HG03066 (cell line): ENCODE measurements at regions not wholly inside any gene's neighbourhood (a gene's known extent, or its start where the extent isn't known, plus 50 kb on each side); places are given as distances from the start of the nearest gene placed in this dataset.
"Not testable (repeated sequence)": the region's sequence is repeated elsewhere in the genome, so short reads cannot be mapped to it uniquely, and the experiment has no call there.

Experiments used
- ATAC-seq: cut with Tn5 transposase; IDR thresholded peaks from one replicate; pipeline ENCODE4 v1.9.1; 2021; ENCODE audit warnings: low read depth; ENCODE audit not compliant: unreplicated experiment

DNA sequence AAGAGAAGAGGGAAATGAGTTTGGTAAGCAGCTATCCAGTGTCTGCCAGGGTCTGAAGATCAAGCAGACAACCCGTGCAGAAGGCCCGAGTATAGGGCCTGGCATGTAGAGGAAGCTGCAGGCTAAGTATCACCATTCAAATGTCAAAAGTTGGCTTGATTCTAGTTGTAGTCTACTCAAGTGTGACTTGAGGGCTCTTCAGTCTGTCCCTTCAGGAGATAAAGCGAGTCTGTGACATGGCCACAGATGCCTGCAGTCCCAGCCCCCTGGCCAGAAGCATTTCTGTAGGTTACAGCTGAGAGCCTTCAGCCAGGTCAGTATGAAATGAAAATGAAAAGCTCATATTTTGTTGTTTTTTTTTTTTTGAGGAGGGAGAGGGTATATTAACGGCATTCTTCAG, 97.8 kb upstream of the EEPD1 start:
- no peak for ATAC-seq

DNA sequence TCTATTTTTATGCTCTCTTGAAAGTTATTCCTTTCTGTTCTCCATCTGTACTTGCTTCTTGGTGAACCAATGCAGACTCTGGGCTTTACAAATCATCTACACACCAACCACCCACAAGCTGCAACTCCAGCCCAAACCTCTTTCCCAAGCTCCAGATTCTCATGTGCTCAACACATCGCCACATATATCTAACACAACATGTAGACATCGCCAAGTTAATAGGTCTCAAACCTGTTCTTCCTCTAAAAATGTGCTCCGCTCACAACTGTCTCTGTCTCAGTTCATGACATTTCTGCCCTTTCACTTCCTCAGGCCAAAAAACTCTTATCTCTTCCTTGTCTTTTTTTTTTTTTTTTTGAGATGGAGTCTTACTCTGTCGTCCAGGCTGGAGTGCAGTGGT, 95.7 kb upstream of the EEPD1 start:
- peak; percentile 61 for ATAC-seq

DNA sequence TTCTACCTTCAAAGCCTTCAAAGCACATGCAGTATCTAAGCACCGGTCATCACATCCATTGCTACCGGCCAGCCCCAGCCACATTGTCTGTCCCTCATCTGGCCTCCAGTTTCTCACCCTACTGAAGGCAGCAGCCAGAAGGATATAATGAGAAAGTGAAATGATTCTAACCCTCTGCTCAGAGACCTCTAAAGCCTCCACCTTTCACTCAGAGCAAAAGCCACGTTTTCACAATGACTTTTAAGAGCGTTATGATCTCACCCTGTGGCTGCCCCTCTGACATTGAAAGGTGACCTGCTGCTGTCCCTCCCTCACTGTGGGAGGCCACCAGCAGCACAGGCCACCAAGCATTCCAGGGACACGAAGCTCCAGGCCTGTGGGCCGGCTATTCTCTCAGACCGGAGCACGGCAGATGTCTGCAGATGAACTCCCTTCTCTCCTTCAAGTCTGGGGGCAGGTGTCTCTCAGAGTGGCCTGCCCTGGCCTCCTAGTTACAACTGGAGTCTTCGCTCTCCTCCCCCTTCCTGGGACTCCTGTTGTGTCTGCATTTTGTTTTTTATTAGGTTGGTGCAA, 94.9 kb upstream of the EEPD1 start:
- no peak for ATAC-seq

DNA sequence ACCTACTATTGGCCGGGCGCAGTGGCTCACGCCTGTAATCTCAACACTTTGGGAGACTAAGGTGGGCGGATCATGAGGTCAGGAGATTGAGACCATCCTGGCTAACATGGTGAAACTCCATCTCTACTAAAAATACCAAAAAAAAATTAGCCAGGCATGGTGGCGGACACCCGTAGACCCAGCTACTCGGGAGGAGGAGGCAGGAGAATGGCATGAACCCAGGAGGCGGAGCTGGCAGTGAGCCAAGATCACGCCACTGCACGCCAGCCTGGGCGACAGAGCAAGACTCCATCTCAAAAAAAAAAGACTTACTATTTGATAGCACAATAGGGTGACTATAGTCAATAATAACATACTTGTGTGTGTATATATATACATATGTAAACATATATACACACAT, 92.7 kb upstream of the EEPD1 start:
- not testable (repeated sequence) for ATAC-seq

DNA sequence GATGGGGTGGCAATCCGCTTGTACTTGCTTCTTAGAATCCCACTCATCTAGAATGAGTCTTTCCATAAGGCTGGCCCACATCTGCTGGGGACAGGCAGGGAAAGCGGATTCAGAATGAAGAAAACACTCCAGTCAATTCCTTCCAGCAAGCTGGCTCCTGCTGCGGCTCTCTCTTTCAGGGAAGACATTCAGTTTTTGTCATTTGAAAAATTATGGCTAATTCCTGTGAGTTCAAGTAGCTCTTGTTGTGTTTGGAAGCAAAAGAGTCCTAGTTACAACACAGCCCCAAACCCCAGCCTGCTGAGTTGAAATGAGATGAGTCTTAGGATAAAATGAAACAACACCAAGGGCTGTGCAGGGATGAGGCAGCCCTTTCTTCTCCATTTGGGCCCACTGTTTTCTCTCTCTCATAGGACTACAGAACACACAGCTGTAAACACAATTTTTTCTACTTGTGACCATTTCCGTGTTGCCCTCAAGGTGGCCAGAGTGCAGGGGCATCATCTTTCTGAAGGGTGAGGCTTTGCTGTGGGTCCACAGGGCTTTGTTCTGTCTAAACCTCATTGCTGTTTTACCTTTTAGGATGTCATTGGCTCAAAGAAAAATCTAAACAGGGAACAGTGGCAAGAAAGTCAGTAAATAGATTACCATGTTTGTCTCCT, 90.8 kb upstream of the EEPD1 start:
- ATAC-seq = no peak

DNA sequence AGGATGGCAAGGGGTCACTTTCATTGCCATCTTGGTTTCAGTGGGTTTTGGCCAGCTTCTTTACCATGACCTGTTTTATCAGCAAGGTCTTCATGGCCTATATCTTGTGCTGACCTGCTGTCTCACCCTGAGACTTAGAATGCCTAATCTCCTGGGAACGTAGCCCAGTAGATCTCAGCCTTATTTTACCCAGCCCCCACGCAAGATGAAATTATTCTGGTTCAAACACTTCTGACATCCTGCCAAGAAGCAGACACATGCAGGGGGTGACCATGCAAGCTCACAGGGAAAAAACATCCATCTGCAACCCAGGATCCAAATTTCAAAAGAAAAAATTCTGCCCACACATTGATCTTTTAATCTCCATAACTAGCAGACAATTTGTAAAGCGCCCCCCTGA, 88.4 kb upstream of the EEPD1 start:
- no peak for ATAC-seq

DNA sequence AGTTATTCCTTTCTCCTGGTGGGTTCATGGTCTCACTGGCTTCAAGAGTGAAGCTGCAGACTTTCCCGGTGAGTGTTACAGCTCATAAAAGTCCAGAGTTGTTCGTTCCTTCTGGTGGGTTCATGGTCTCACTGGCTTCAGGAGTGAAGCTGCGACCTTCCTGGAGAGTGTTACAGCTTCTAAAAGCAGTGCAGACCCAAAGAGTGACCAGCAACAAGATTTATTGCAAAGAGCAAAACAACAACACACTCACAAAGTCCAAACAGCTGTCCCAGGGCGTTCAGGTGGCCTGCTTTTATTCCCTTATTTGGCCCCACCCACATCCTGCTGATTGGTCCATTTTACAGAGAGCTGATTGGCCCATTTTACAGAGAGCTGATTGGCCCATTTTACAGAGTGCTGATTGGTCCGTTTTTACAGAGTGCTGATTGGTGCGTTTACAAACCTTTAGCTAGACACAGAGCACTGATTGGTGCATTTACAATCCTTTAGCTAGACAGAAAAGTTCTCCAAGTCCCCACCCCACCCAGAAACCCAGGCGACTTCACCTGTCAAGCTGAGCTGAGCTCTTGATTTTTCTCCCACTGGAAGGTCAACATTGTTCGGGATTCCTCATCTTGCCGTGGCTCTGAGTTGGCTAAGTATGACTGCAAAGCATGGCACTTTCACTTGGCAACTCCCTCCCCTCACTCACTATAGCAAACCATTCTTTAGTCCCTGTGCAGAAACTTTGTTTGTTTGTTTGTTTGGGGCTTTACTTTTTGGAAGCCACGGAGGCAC, 87.3 kb upstream of the EEPD1 start:
- not testable (repeated sequence) for ATAC-seq

DNA sequence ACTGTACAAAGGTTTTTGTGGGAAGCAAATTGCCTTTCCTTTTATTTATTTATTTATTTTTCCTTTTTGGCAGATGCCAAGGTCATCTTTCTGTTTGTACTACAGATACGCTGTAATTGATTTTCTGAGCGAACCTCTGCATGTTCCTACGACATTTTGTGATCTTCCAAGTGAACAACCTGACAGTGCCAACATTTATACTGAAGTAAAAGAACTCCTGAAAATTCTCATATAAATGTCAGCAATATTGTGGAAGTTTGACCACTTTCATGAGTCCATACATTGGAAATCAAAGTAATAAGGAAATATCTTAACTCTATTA, 86.8 kb upstream of the EEPD1 start:
- no peak for ATAC-seq

DNA sequence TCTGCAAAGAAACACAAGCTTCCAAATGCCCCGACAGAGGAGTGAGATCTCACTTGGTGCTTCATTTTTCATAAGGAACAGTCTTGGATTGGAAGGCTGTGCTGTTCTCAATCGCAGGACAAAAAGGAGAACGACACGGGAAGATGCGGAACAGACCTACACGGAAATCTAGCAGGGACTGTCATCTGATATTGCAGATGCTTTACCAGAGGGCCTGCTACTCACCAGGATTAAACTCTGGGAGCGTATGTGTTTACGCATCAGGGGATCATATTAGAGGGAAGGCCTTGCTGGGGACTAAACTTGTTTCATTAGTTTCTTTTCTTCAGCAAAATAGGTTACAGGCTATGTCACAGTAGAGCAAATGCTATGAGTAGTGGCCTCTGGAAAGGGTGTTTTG, 82.8 kb upstream of the EEPD1 start:
- no peak for ATAC-seq

DNA sequence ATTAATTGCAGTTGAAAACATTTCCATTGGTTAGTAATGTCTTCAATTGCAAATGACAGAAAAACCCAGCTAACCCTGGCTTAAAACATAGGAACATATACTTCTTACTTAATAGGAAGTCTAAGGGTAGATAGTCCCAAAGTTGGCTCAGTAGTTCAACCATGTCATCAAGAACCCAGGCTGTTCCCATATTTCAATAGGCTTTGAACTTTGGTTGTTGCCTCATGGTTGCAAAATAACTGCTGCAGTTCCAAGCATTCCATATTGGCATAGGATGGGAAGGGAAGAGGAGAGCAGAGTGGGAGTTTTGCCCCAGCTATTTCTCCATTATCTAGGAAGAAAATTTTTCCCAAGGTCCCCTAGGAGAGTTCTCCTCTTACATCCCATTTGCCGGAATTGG, 81.4 kb upstream of the EEPD1 start:
- ATAC-seq = no peak

DNA sequence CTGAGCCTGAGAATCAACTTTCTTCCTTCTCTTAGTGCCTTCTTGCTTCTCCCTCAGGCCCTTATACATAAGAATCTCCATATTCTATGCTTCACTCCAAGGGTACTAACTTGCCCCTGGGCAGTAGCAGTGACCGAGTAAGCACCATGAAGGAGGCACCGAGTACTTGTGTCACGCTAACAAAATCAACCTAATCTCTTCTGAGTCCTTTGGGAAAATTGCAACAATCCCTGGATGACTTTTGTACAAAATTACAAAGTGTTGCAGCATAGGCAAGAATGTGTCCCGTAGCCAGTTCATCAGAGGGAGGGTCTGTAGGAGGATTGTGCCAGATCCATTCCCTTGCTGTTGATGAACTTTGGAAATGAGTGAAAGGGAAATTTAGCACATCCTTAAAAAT, 80.4 kb upstream of the EEPD1 start:
- no peak for ATAC-seq

DNA sequence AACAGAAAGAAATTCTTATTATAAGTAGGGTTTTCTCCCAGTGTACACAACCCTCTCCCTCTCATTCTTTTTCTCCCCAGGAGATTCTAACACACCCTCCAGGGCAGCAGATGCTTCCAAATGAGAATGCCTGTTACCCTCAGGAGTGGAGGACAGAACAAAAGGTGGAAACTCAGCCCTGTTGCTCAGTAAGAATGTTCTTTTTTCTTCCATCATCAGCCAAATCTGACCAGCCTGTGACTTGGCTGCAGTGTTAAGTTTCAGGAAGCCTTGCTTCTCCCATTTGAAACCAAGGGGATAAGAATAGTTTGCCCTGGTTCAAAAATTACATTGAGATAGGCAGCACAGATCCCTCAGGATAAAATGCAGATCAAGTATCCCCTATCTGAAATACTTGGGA, 77.5 kb upstream of the EEPD1 start:
- ATAC-seq = no peak

DNA sequence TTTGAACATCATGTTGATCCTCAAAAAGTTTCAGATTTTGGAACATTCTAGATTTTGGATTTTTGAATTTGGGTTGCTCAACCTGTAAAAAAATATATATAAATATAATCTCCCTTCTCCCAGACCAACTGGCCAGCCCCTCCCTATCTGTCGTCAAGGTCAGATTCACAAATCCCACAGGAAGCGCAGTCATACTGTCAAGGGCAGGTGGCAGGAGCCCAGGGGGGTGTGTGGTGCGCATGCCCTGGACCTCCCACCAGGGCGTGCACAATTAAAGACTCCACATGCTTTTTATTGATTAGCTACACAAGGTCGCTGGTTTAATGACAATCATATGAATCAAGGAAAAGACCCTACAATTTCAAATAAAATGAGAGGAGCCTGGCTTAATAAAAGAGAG, 77.0 kb upstream of the EEPD1 start:
- no peak for ATAC-seq

DNA sequence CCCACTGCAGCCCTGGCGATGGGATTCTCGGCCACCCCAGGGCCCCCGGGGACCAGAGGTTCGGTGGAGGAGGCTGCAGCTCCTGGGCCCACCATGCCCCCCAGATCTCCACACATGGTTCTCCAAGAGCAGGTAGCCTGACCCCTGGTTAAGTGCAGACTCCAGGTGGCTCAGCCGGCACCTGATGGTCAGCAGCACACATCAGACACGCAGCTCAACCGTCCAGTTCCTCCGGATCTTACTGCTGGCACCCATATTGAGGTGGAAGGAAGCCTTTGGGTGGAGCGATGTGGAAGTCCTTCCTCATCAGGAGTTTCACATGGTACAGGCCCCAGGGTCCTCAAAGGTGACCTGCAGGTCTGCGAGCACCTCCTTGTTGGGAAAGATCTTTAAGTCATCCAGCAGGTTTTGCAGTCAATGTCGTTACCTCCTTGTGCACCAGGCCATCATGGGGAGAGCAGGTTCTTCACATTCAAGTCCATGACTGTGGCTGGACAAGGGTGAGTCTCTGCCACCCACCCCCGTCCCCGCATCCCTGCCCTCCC, 74.2 kb upstream of the EEPD1 start:
- ATAC-seq = no peak

DNA sequence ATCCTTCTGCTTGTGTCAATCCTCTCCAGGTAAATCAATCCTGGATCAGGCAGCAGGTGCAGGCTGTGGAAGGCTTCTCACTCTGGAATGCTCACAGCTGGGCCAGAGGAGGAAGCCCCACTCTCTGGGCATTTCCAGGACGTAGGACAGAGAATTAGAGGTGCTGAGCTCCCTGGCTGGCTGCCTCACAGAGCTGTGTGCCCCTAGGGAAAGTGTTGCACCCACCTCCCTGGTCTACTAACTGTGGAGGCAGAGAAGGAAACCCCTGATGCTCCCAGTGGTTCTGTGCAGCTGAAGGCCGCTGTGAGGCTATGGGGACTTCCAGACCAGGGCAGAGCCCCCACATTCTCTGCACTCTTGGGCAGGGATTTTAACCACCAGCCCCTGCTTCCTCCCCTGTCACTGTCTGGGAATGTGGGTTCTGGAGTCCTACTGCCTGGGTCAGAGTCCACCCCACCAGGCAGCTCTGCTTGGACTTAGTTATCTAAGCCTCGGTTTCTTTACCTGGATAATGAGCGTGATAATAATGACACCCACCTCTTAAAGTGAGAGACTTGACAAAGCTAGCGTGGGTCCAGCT, 73.5 kb upstream of the EEPD1 start:
- ATAC-seq = no peak

DNA sequence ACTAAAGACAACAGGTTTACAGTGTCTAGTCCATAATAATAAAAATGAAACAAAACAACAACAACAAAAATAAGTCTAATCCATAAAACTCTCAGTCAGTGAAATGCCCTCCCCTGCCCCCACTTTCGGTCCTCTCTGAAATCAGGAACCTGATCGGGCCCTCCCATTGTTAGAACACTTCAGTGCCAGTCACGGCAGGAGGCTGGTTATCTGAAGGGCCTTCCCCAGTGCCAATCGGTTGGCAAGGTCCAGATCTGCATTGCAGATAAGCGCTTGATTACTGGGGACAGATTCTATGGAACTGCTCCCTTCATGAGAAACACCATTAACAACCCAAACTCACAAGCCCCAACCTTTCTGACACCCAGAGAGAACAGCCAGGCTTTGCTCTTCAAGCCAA, 72.2 kb upstream of the EEPD1 start:
- no peak for ATAC-seq

DNA sequence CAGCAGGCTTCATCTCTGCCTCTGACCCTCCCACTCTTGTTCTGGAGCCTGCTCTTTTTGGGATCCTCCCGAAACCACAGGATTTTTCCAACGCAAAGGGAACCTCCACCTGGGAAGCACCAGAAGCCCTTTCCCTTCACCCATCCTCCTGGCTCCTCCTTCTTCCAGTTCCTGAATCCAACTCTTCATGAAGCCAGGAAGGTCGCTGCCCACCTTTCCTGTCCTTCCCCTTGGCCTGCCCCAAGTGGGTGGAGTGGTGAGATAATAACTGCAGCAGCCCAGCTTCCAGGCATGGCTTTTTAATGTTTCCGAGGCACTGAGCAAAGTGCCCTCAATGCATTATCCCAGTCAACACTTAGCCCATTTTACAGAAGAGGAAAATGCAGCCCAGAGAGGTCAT, 70.8 kb upstream of the EEPD1 start:
- ATAC-seq = no peak

DNA sequence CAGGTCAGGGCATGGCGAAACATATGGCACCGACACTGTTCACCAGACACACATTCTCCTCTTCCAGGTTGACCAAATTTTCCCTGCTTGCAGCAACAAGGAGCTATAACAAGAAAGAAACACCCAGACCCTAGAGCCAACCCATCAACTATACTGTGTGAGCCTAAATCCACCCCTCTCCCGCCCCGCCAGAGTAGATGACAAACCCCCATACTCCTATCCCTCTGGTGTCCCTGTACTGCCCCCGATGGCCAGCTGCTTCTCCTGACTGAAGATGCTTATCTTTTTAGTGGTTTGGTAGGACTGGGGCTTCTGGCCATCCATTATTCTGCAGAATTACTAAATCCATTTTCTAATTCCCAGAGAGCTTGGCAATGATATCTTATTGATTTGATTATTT, 70.1 kb upstream of the EEPD1 start:
- ATAC-seq = no peak

DNA sequence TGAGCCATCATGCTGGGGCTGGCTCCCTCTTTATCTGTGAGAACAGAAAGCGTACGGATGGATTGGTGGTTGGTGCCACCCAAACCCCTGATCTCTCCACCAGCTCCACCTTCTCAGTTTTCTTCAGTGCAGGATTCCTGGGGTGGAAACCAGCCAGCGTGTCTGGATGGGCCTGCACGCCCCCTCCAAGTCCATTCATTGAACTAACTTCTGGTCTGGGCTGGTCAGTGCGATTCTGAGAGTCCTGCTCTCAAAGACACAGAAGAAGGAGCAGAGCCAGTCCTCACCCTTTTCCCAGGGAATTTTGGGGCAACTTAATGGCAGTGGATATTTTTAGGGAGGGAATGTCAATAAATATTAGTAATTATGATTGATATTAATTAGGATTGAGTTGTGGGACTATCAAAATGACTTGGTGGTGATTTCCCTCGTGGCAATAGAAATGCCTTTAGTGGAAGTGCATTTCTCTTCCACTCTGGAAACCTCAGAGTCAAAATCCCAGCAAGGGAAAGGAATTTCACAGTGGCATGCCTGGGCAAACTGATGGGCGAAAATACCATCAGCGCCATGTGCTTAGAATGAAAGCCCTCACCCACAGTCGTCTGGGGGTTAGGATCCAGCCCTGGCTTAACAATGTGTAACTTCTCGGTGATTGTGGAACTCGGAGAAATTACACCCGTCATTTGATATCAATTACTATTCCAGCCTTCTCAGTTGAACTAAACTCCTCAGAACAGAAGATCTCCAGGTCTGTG, 69.3 kb upstream of the EEPD1 start:
- ATAC-seq = no peak

DNA sequence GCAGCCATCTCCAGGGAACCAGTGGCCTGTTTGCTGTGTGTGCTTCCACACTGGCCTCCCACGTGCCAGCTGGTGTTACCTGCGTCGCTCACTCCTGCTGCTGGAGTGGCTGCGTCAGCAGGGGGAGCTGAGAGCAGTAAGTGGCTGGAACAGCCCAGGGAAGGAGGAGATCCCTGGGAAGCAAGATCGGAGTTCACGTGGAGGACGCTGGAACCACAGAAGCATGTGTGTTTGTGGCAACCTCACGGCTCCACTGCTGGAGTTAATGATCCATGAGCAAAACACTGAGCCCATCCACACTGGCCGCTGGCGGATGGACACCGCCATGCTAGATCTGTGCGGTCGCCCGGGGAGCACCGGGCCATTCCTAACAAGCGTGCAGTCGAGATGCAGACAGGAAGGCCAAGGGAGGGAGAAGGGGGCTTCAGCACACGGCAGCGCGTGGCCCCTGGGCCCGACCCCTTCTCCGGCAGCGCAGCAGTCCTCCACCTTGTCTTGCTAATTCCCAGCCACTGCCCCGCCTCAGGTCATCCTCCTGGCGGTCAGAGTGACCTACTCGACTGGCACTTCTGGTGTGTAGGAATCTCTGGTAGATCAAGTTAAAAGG, 68.5 kb upstream of the EEPD1 start:
- ATAC-seq = no peak

DNA sequence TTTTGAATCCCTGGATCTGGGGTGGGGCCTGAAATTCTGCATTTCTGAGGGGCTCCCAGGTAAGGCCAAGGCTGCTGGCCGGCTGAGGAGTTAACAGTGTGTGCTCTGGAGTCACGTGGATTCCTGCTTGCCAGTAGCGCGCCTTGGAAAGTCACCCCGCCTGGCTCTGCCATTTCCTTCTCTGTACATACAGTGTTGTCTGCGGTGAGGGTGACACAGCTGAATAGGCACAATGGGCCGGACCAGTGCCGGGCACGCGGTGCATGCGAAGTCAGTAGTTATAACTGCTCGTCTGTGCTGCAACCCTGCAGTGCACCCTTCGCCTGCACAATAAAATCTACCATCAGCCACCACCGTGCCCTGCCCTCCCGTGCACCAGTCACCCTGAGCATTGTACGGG, 68.0 kb upstream of the EEPD1 start:
- ATAC-seq = no peak
